H7 (cell line): ENCODE measurements at regions not wholly inside any gene's neighbourhood (a gene's known extent, or its start where the extent isn't known, plus 50 kb on each side); places are given as distances from the start of the nearest gene placed in this dataset.

ENCODE experiments used
- DNase-seq: peaks from one replicate; pipeline ENCODE4 v3.0.0; 2012
- H3K27me3 ChIP-seq: 2 replicates; pipeline ENCODE4 v1.6.0; 2011; ENCODE audit warnings: mild to moderate bottlenecking, low read length; ENCODE audit not compliant: control insufficient read depth, insufficient read depth
- H3K36me3 ChIP-seq: replicated peaks from 2 replicates; pipeline ENCODE4 v1.5.1; 2011; ENCODE audit warnings: low read length; ENCODE audit not compliant: control insufficient read depth, insufficient read depth
- H3K4me3 ChIP-seq: 2 replicates; pipeline ENCODE4 v1.5.1; 2011; ENCODE audit warnings: low read depth, mild to moderate bottlenecking, control low read depth, low read length, moderate library complexity; ENCODE audit not compliant: insufficient read depth

GRCh38 chr4:155599596-155599995 is 67.1 kb upstream of the GUCY1A1 start:
- DNase-seq, result no peak
- Histone ChIP-seq H3K36me3 (no peaks in the 10 kb centered on the region), H3K27me3 (no peaks in the 10 kb centered on the region), H3K4me3 (no peak overlapping the region)

- DNase-seq, result no peak
- Histone ChIP-seq H3K36me3 (no peaks in the 10 kb centered on the region), H3K4me3 (no peak overlapping the region), H3K27me3 (no peaks in the 10 kb centered on the region)
These were observed 67.6 kb upstream of the GUCY1A1 start for GRCh38 chr4:155599085-155599484.

GRCh38 chr4:155597933-155598451 is 68.7 kb upstream of the GUCY1A1 start:
- no peaks in the 10 kb centered on the region for H3K27me3 ChIP-seq
- no peaks in the 10 kb centered on the region for H3K36me3 ChIP-seq
- DNase-seq, result no peak
- no peak overlapping the region for H3K4me3 ChIP-seq

DNA sequence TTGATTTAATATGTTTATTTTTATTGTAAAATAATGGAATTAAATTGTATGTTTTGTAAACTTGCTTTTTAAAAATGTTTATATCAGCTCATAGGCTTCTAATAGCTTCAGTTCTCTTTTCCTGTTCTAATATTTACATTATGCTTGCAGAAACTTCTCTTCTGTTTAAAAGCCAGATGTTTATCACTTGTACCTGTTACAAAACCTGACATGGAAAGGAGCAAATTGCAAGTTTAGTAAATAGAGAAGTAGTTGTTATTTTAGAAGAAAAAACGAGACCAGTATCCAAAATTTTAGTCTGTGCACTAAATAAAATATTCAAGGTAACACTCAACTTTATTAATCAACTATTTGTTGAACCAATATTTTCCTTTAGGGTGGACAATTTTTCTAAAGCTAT is 69.4 kb upstream of the GUCY1A1 start:
- Histone ChIP-seq H3K4me3 (no peak overlapping the region), H3K27me3 (no peaks in the 10 kb centered on the region), H3K36me3 (no peaks in the 10 kb centered on the region)
- no peak for DNase-seq

GRCh38 chr4:155593793-155594192 is 72.9 kb upstream of the GUCY1A1 start:
- Histone ChIP-seq H3K27me3 (no peaks in the 10 kb centered on the region), H3K4me3 (no peak overlapping the region), H3K36me3 (no peaks in the 10 kb centered on the region)
- DNase-seq, result no peak

DNA sequence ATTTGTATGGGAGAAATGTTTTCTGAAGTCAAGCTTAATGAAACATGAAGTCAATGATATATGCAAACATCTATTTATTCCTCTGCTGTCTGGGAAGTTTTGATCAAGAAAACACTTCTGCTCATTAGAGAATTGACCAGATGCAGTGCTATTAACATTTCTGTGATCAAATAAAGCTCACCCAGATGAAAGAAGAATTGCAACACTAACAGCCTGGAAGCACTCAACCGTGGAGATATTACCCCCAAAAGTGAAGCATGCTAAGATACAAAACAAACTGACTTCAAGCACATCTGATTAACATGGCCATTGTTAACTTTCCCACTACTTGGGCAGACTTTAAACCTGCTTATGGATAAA is 73.7 kb upstream of the GUCY1A1 start:
- no peaks in the 10 kb centered on the region for H3K27me3 ChIP-seq
- no peaks in the 10 kb centered on the region for H3K36me3 ChIP-seq
- H3K4me3 ChIP-seq, result no peak overlapping the region
- no peak for DNase-seq

GRCh38 chr4:155592179-155592937 is 74.3 kb upstream of the GUCY1A1 start:
- no peaks in the 10 kb centered on the region for H3K27me3 ChIP-seq
- no peaks in the 10 kb centered on the region for H3K36me3 ChIP-seq
- no peak for DNase-seq
- no peak overlapping the region for H3K4me3 ChIP-seq

- no peak overlapping the region for H3K4me3 ChIP-seq
- no peak for DNase-seq
- H3K27me3 ChIP-seq, result no peaks in the 10 kb centered on the region
- H3K36me3 ChIP-seq, result no peaks in the 10 kb centered on the region
These were observed 74.9 kb upstream of the GUCY1A1 start for GRCh38 chr4:155591738-155592143.

DNA sequence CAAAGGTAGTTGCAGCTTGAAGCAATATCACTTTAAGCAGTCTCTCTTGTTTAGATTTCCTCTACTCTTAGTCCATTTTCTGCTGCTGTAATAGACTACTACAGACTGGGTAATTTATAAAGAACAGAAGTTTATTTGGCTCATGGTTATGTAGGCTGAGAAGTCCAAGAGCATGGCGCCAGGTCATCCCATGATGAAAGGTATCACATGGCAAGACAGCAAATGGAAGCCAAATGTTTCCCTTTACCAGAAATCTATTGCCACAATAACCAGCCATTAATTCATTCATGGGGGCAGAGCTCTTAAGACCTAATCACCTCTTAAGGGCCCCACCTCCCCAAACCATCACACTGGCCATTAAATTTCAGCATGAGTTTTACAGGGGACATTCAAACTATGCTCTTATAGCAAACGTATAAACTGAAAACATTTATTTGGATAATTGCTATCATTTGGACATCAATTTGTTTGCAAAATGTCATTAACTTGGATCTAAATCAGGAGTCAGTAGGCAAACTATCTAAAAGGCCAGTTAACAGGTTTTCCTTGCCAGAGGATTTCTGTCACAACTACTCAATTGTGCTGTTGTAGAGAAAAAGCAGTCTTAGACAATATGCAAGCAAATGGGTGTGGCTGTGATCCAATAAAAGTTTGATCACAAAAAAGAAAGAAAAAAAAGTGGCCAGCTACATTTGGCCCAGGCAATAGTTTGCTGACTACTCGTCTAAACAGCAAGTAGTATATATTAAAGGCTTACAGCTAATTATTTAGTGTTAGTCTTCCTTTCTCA is 75.7 kb upstream of the GUCY1A1 start:
- no peaks in the 10 kb centered on the region for H3K27me3 ChIP-seq
- no peak overlapping the region for H3K4me3 ChIP-seq
- no peaks in the 10 kb centered on the region for H3K36me3 ChIP-seq
- no peak for DNase-seq

DNA sequence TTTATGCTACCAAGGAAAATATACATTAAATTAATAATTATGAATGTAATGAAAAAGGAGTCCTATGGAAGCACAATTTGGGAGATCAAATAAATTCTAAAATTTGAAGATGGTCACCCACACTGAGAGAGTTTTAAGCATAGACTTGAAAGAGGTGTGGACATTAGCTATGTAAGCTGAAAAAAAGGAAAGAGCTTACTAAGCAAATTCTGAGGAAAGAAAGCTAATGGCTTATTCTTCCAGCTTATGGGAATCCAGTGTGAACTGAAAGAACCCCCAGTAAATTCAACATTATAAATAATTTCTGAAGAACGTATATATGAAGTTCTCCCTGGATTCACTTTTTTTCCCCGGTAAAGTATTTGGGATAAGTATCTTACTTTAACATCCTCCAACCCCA is 78.2 kb upstream of the GUCY1A1 start:
- no peaks in the 10 kb centered on the region for H3K36me3 ChIP-seq
- DNase-seq, result no peak
- no peak overlapping the region for H3K4me3 ChIP-seq
- no peaks in the 10 kb centered on the region; the same call in 1 of the 2 replicates for H3K27me3 ChIP-seq

- Histone ChIP-seq H3K36me3 (no peaks in the 10 kb centered on the region), H3K4me3 (no peak overlapping the region), H3K27me3 (no peaks in the 10 kb centered on the region; the same call in 1 of the 2 replicates)
- DNase-seq, result no peak
These were observed 78.9 kb upstream of the GUCY1A1 start for GRCh38 chr4:155587766-155588165.

- Histone ChIP-seq H3K4me3 (no peak overlapping the region), H3K27me3 (no peaks in the 10 kb centered on the region; the same call in 1 of the 2 replicates), H3K36me3 (no peaks in the 10 kb centered on the region)
- no peak for DNase-seq
These were observed 83.6 kb upstream of the GUCY1A1 start for GRCh38 chr4:155582971-155583437.

DNA sequence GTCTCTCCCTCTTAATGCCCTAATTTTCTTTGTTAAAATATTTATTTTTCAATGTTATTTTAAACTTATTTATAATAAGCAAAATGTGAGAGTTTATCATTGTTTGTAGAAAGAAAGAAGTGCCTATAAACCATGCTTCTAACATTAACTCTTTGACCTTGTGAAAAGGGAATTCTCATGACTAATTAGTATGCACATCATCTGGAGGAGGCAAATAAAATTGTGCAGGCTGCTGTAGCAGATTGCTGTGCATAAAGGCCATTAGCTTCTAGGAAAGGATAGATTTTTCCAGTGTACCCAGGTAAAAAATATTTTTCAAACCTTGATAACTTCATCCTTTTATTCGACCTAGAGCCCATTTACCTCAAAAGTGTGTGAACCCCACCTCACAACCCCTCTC is 84.6 kb upstream of the GUCY1A1 start:
- Histone ChIP-seq H3K27me3 (no peaks in the 10 kb centered on the region; the same call in 1 of the 2 replicates), H3K4me3 (no peak overlapping the region), H3K36me3 (no peaks in the 10 kb centered on the region)
- DNase-seq, result no peak

- Histone ChIP-seq H3K36me3 (no peaks in the 10 kb centered on the region), H3K27me3 (no peaks in the 10 kb centered on the region), H3K4me3 (no peak overlapping the region)
- no peak for DNase-seq
These were observed 87.8 kb upstream of the GUCY1A1 start for GRCh38 chr4:155578726-155579370.
